ENCODE measurements at regions not wholly inside any gene's neighbourhood (a gene's known extent, or its start where the extent isn't known, plus 50 kb on each side); places are given as distances from the start of the nearest gene placed in this dataset.

GRCh38 chr11:34564406-34564805 is 50.8 kb upstream of the ELF5 start:
- TF ChIP-seq CTCF (IDR thresholded peaks at IDR 0.05; ENCODE audit: low read depth, low read length) = no peak
- DNase-seq (ENCODE audit: low read depth in 2 of 2) = peak; percentile 9 to 38

GRCh38 chr11:34564807-34565241 is 51.2 kb upstream of the ELF5 start:
- no peak overlapping the region for H3K4me3 ChIP-seq (replicated peaks in 1 of 2; ENCODE audit: low read depth in 2 of 2, low read length in 2 of 2)
- no peak for DNase-seq (ENCODE audit: low read depth in 2 of 2)
- TF ChIP-seq CTCF (IDR thresholded peaks at IDR 0.05; ENCODE audit: low read depth, low read length) = no peak

More at GRCh38 chr11:34564406-34564805, 50.8 kb upstream of the ELF5 start:
- no peak overlapping the region for H3K4me3 ChIP-seq (replicated peaks in 1 of 2; ENCODE audit: low read depth in 2 of 2, low read length in 2 of 2)

- DNase-seq (ENCODE audit: low read depth in 2 of 2) = peak in 1 of 2 donors; percentile 10
These were observed 52.0 kb upstream of the ELF5 start for GRCh38 chr11:34565417-34566207.

GRCh38 chr11:34566208-34566551 is 52.6 kb upstream of the ELF5 start:
- H3K4me3 ChIP-seq (replicated peaks in 1 of 2; ENCODE audit: low read depth in 2 of 2, low read length in 2 of 2) = no peak overlapping the region
- no peak for TF ChIP-seq CTCF (IDR thresholded peaks at IDR 0.05; ENCODE audit: low read depth, low read length)
- DNase-seq (ENCODE audit: low read depth in 2 of 2) = no peak

More at GRCh38 chr11:34565417-34566207, 52.0 kb upstream of the ELF5 start:
- TF ChIP-seq CTCF (IDR thresholded peaks at IDR 0.05; ENCODE audit: low read depth, low read length) = peak; percentile 35
- no peak overlapping the region for H3K4me3 ChIP-seq (replicated peaks in 1 of 2; ENCODE audit: low read depth in 2 of 2, low read length in 2 of 2)

- H3K4me3 ChIP-seq (replicated peaks in 1 of 2; ENCODE audit: low read depth in 2 of 2, low read length in 2 of 2) = no peak overlapping the region
- no peak for TF ChIP-seq CTCF (IDR thresholded peaks at IDR 0.05; ENCODE audit: low read depth, low read length)
- no peak for DNase-seq (ENCODE audit: low read depth in 2 of 2)
These were observed 53.1 kb upstream of the ELF5 start for GRCh38 chr11:34566736-34567135.

GRCh38 chr11:34567733-34568132 is 53.2 kb upstream of the EHF start:
- H3K4me3 ChIP-seq (replicated peaks in 1 of 2; ENCODE audit: low read depth in 2 of 2, low read length in 2 of 2) = no peak overlapping the region

More at GRCh38 chr11:34567733-34568132, 53.2 kb upstream of the EHF start:
- no peak for DNase-seq (ENCODE audit: low read depth in 2 of 2)
- no peak for TF ChIP-seq CTCF (IDR thresholded peaks at IDR 0.05; ENCODE audit: low read depth, low read length)
